Natural killer cell (primary cell): ENCODE measurements at regions not wholly inside any gene's neighbourhood (a gene's known extent, or its start where the extent isn't known, plus 50 kb on each side); places are given as distances from the start of the nearest gene placed in this dataset.

Source experiments
- ATAC-seq, 3 donors: fragments of 150-1000 bp in 2 of 3; fragments of 200-7000 bp in 1 of 3; cut with Tn5 transposase; 1 replicate in 1 of 3; 2 replicates in 2 of 3; pipeline ENCODE4 v1.10.0; 2021; ENCODE audit warnings: mild to moderate bottlenecking in 2 of 3, moderate library complexity in 2 of 3
- DNase-seq, 2 donors: peaks; one replicate each; pipeline versions ENCODE4 v3.0.0 to v3.0.0-alpha.2; 2013 to 2021; ENCODE audit warnings: mixed read lengths in 1 of 2
- H3K27ac ChIP-seq: one replicate; pipeline ENCODE4 v1.5.1; 2013; ENCODE audit warnings: mild to moderate bottlenecking, low read length
- H3K27me3 ChIP-seq: one replicate; pipeline ENCODE4 v1.6.1; 2013; ENCODE audit warnings: low read length; ENCODE audit not compliant: control insufficient read depth, insufficient read depth
- H3K36me3 ChIP-seq: one replicate; pipeline ENCODE4 v1.6.1; 2013; ENCODE audit warnings: low read length; ENCODE audit not compliant: control insufficient read depth, insufficient read depth
- H3K4me1 ChIP-seq: one replicate; pipeline ENCODE4 v1.6.1; 2013; ENCODE audit warnings: low read length; ENCODE audit not compliant: control insufficient read depth, insufficient read depth
- H3K4me3 ChIP-seq: one replicate; pipeline ENCODE4 v1.5.1; 2013; ENCODE audit warnings: low read length
- H3K9me3 ChIP-seq: one replicate; pipeline ENCODE4 v1.6.1; 2013; ENCODE audit warnings: low read length; ENCODE audit not compliant: control insufficient read depth, insufficient read depth
- H3K27ac Mint-ChIP-seq, 2 donors: one replicate each; pipeline ENCODE4 v1.8.0; 2022; ENCODE audit warnings: mild to moderate bottlenecking in 2 of 2, mixed read lengths in 2 of 2, moderate library complexity in 1 of 2
- H3K27me3 Mint-ChIP-seq, 2 donors: one replicate each; pipeline ENCODE4 v1.8.0; 2022; ENCODE audit warnings: low read depth in 2 of 2, mixed read lengths in 2 of 2
- H3K36me3 Mint-ChIP-seq: one replicate; pipeline ENCODE4 v1.8.0; 2022; ENCODE audit warnings: mixed read lengths
- H3K4me1 Mint-ChIP-seq, 2 donors: one replicate each; pipeline ENCODE4 v1.8.0; 2022; ENCODE audit warnings: mixed read lengths in 2 of 2
- H3K4me3 Mint-ChIP-seq: one replicate; pipeline ENCODE4 v1.8.0; 2022; ENCODE audit warnings: mild to moderate bottlenecking, moderate library complexity, mixed read lengths
- H3K9me3 Mint-ChIP-seq, 2 donors: one replicate each; pipeline ENCODE4 v1.8.0; 2022; ENCODE audit warnings: mixed read lengths in 2 of 2
- CTCF ChIP-seq: fragments of 200-600 bp; IDR thresholded peaks from one replicate; pipeline ENCODE4 v1.8.0; 2022; ENCODE audit warnings: antibody characterized with exemption
- WGBS: methylation state at CpG from one replicate; pipeline ENCODE4 v1.1.7; 2013; ENCODE audit warnings: missing lambda C conversion rate; ENCODE audit not compliant: insufficient coverage; 5-methylcytosine and 5-hydroxymethylcytosine counted together
- intact Hi-C: fragments of 100-400 bp; cut with micrococcal nuclease; formaldehyde crosslinking; loops from one replicate; pipeline ENCODE4 v1.14.2; 2022

GRCh38 chr1:30637183-30637980 lies 86.0 kb downstream of the MATN1 start:
- Mint-ChIP-seq H3K27ac (no peak overlapping the region), H3K36me3 (no peaks in the 10 kb centered on the region), H3K4me1 (no peaks in the 10 kb centered on the region), H3K9me3 (no peaks in the 10 kb centered on the region), H3K27me3 (peaks cover 0 to 8% of the 10 kb centered on the region in 2 donors), H3K4me3 (no peak overlapping the region)
- H3K36me3 ChIP-seq = no peaks in the 10 kb centered on the region
- TF ChIP-seq CTCF = no peak
- intact Hi-C loops = no loop called here
- no peak for DNase-seq
- ATAC-seq = no peak
- 74% methylated on average over 11 of the region's 12 CpGs for WGBS
- H3K27ac ChIP-seq = no peak overlapping the region
- H3K4me3 ChIP-seq = no peak overlapping the region
- H3K9me3 ChIP-seq = no peaks in the 10 kb centered on the region
- H3K27me3 ChIP-seq = no peaks in the 10 kb centered on the region
- no peaks in the 10 kb centered on the region for H3K4me1 ChIP-seq

GRCh38 chr1:30636621-30637020 lies 86.8 kb downstream of the MATN1 start:
- Histone ChIP-seq H3K4me3 (no peak overlapping the region), H3K27me3 (no peaks in the 10 kb centered on the region), H3K9me3 (no peaks in the 10 kb centered on the region), H3K36me3 (no peaks in the 10 kb centered on the region), H3K4me1 (no peaks in the 10 kb centered on the region), H3K27ac (no peak overlapping the region)
- H3K9me3 Mint-ChIP-seq = no peaks in the 10 kb centered on the region
- DNase-seq (no peak), ATAC-seq (no peak)
- no peak for TF ChIP-seq CTCF
- H3K27ac Mint-ChIP-seq = no peak overlapping the region
- peaks cover 0 to 8% of the 10 kb centered on the region in 2 donors for H3K27me3 Mint-ChIP-seq
- WGBS = 83% methylated on average over 3 of the region's 5 CpGs
- intact Hi-C loops = no loop called here
- H3K4me3 Mint-ChIP-seq = no peak overlapping the region
- no peaks in the 10 kb centered on the region for H3K4me1 Mint-ChIP-seq
- H3K36me3 Mint-ChIP-seq = no peaks in the 10 kb centered on the region

GRCh38 chr1:30635391-30635975 lies 87.9 kb downstream of the MATN1 start:
- no peak overlapping the region for H3K27ac ChIP-seq
- no peak overlapping the region for H3K27ac Mint-ChIP-seq
- no peak for ATAC-seq
- H3K4me3 ChIP-seq = no peak overlapping the region
- no peaks in the 10 kb centered on the region for H3K4me1 Mint-ChIP-seq
- no peak for TF ChIP-seq CTCF
- intact Hi-C loops = no loop called here
- H3K36me3 Mint-ChIP-seq = no peaks in the 10 kb centered on the region
- no peaks in the 10 kb centered on the region for H3K27me3 ChIP-seq
- peaks cover 0 to 8% of the 10 kb centered on the region in 2 donors for H3K27me3 Mint-ChIP-seq
- no peak for DNase-seq
- H3K9me3 Mint-ChIP-seq = no peaks in the 10 kb centered on the region
- WGBS = 69% methylated on average over 8 of the region's 8 CpGs
- no peaks in the 10 kb centered on the region for H3K9me3 ChIP-seq
- H3K4me3 Mint-ChIP-seq = no peak overlapping the region
- no peaks in the 10 kb centered on the region for H3K4me1 ChIP-seq
- no peaks in the 10 kb centered on the region for H3K36me3 ChIP-seq
